ENCODE measurements at regions not wholly inside any gene's neighbourhood (a gene's known extent, or its start where the extent isn't known, plus 50 kb on each side); places are given as distances from the start of the nearest gene placed in this dataset.

GRCh38 chr7:96903906-96904305, 101.4 kb upstream of the DLX6 start:
- H3K4me3 ChIP-seq (ENCODE audit: low read depth, low read length), result no peak overlapping the region
- ChIA-PET POLR2A (no interaction called here), CTCF (no interaction called here)
- TF ChIP-seq CTCF (IDR thresholded peaks at IDR 0.05; ENCODE audit: insufficient read depth, low read length, missing control alignments), result no peak
- DNase-seq (ENCODE audit: low read depth, low spot score), result no peak

GRCh38 chr7:96910486-96910885, 94.9 kb upstream of the DLX6 start:
- no peak for TF ChIP-seq CTCF (IDR thresholded peaks at IDR 0.05; ENCODE audit: insufficient read depth, low read length, missing control alignments)
- no peak overlapping the region for H3K4me3 ChIP-seq (ENCODE audit: low read depth, low read length)
- no peak for DNase-seq (ENCODE audit: low read depth, low spot score)
- POLR2A ChIA-PET, result no interaction called here
- CTCF ChIA-PET, result no interaction called here

GRCh38 chr7:96915029-96915428, 90.3 kb upstream of the DLX6 start:
- TF ChIP-seq CTCF (IDR thresholded peaks at IDR 0.05; ENCODE audit: insufficient read depth, low read length, missing control alignments), result no peak
- DNase-seq (ENCODE audit: low read depth, low spot score), result no peak
- ChIA-PET CTCF (no interaction called here), POLR2A (no interaction called here)
- H3K4me3 ChIP-seq (ENCODE audit: low read depth, low read length), result no peak overlapping the region

GRCh38 chr7:96920064-96920463, 85.3 kb upstream of the DLX6 start:
- no peak overlapping the region for H3K4me3 ChIP-seq (ENCODE audit: low read depth, low read length)
- TF ChIP-seq CTCF (IDR thresholded peaks at IDR 0.05; ENCODE audit: insufficient read depth, low read length, missing control alignments), result no peak
- ChIA-PET POLR2A (no interaction called here), CTCF (no interaction called here)
- no peak for DNase-seq (ENCODE audit: low read depth, low spot score)

- DNase-seq (ENCODE audit: low read depth, low spot score), result no peak
- TF ChIP-seq CTCF (IDR thresholded peaks at IDR 0.05; ENCODE audit: insufficient read depth, low read length, missing control alignments), result no peak
- H3K4me3 ChIP-seq (ENCODE audit: low read depth, low read length), result no peak overlapping the region
- POLR2A ChIA-PET, result no interaction called here
- CTCF ChIA-PET, result no interaction called here
Observed at GRCh38 chr7:96920713-96921112, 84.6 kb upstream of the DLX6 start.

GRCh38 chr7:96921231-96921630, 84.1 kb upstream of the DLX6 start:
- TF ChIP-seq CTCF (IDR thresholded peaks at IDR 0.05; ENCODE audit: insufficient read depth, low read length, missing control alignments), result no peak
- ChIA-PET CTCF (no interaction called here), POLR2A (no interaction called here)
- no peak for DNase-seq (ENCODE audit: low read depth, low spot score)
- no peak overlapping the region for H3K4me3 ChIP-seq (ENCODE audit: low read depth, low read length)
